Activated T-cell treated with anti-CD3 and anti-CD28 coated beads, Interleukin-2, amount 50 U/mL, for 4 hours (primary cell): ENCODE measurements at regions not wholly inside any gene's neighbourhood (a gene's known extent, or its start where the extent isn't known, plus 50 kb on each side); places are given as distances from the start of the nearest gene placed in this dataset.
"Not testable (repeated sequence)": the region's sequence is repeated elsewhere in the genome, so short reads cannot be mapped to it uniquely, and the experiment has no call there.

Experiments used
- ATAC-seq, 2 donors: fragments of 200-7000 bp; cut with Tn5 transposase; one replicate each; pipeline ENCODE4 v1.10.0; 2021
- DNase-seq: peaks from one replicate; pipeline ENCODE4 v3.0.0-alpha.2; 2020
- H3K27me3 Mint-ChIP-seq: one replicate; pipeline ENCODE4 v1.8.0; 2021; ENCODE audit warnings: low read depth, mixed read lengths
- H3K36me3 Mint-ChIP-seq: one replicate; pipeline ENCODE4 v1.8.0; 2022; ENCODE audit warnings: mixed read lengths; ENCODE audit not compliant: insufficient read depth
- H3K4me1 Mint-ChIP-seq: one replicate; pipeline ENCODE4 v1.8.0; 2021; ENCODE audit warnings: low read depth, mixed read lengths
- H3K4me3 Mint-ChIP-seq: one replicate; pipeline ENCODE4 v1.8.0; 2021; ENCODE audit warnings: mild to moderate bottlenecking, moderate library complexity, mixed read lengths
- H3K9me3 Mint-ChIP-seq: one replicate; pipeline ENCODE4 v1.8.0; 2021; ENCODE audit warnings: mixed read lengths

GRCh38 chr2:212733273-212733672 lies 194.7 kb upstream of the ERBB4 start:
- no peaks in the 10 kb centered on the region for H3K27me3 Mint-ChIP-seq
- no peak for DNase-seq

GRCh38 chr2:212732860-212733259 lies 194.3 kb upstream of the ERBB4 start:
- Mint-ChIP-seq H3K36me3 (no peaks in the 10 kb centered on the region), H3K9me3 (no peaks in the 10 kb centered on the region), H3K27me3 (no peaks in the 10 kb centered on the region), H3K4me3 (no peak overlapping the region), H3K4me1 (no peaks in the 10 kb centered on the region)
- DNase-seq (no peak), ATAC-seq (no peak)

More at GRCh38 chr2:212733273-212733672, 194.7 kb upstream of the ERBB4 start:
- Mint-ChIP-seq H3K9me3 (no peaks in the 10 kb centered on the region), H3K36me3 (no peaks in the 10 kb centered on the region), H3K4me3 (no peak overlapping the region), H3K4me1 (no peaks in the 10 kb centered on the region)
- no peak for ATAC-seq

- Mint-ChIP-seq H3K9me3 (no peaks in the 10 kb centered on the region), H3K4me3 (no peak overlapping the region), H3K36me3 (no peaks in the 10 kb centered on the region), H3K27me3 (no peaks in the 10 kb centered on the region), H3K4me1 (no peaks in the 10 kb centered on the region)
- no peak for DNase-seq
- peak; percentile 72 to 79 for ATAC-seq
Observed at GRCh38 chr2:212730994-212731393, 192.4 kb upstream of the ERBB4 start.

GRCh38 chr2:212728717-212729116 lies 190.1 kb upstream of the ERBB4 start:
- ATAC-seq: no peak
- Mint-ChIP-seq H3K27me3 (no peaks in the 10 kb centered on the region), H3K4me1 (no peaks in the 10 kb centered on the region), H3K4me3 (no peak overlapping the region), H3K36me3 (no peaks in the 10 kb centered on the region), H3K9me3 (peaks cover 4% of the 10 kb centered on the region)
- DNase-seq: no peak

- H3K4me3 Mint-ChIP-seq: no peak overlapping the region
- H3K36me3 Mint-ChIP-seq: no peaks in the 10 kb centered on the region
- no peak for DNase-seq
- no peaks in the 10 kb centered on the region for H3K4me1 Mint-ChIP-seq
- H3K27me3 Mint-ChIP-seq: no peaks in the 10 kb centered on the region
- peak; percentile 41 to 63 for ATAC-seq
- H3K9me3 Mint-ChIP-seq: peaks cover 4% of the 10 kb centered on the region
Observed at GRCh38 chr2:212727751-212728150, 189.1 kb upstream of the ERBB4 start.

- Mint-ChIP-seq H3K9me3 (peaks cover 7% of the 10 kb centered on the region), H3K36me3 (no peaks in the 10 kb centered on the region), H3K4me3 (no peak overlapping the region), H3K4me1 (no peaks in the 10 kb centered on the region), H3K27me3 (no peaks in the 10 kb centered on the region)
- ATAC-seq (no peak), DNase-seq (no peak)
Observed at GRCh38 chr2:212726403-212726802, 187.8 kb upstream of the ERBB4 start.

- Mint-ChIP-seq H3K36me3 (no peaks in the 10 kb centered on the region), H3K4me3 (no peak overlapping the region), H3K4me1 (no peaks in the 10 kb centered on the region), H3K9me3 (peaks cover 7% of the 10 kb centered on the region), H3K27me3 (no peaks in the 10 kb centered on the region)
- ATAC-seq (no peak), DNase-seq (no peak)
Observed at GRCh38 chr2:212725180-212725579, 186.6 kb upstream of the ERBB4 start.

- peaks cover 7% of the 10 kb centered on the region for H3K9me3 Mint-ChIP-seq
- ATAC-seq (no peak), DNase-seq (no peak)
- H3K4me3 Mint-ChIP-seq: no peak overlapping the region
- no peaks in the 10 kb centered on the region for H3K36me3 Mint-ChIP-seq
- no peaks in the 10 kb centered on the region for H3K27me3 Mint-ChIP-seq
- H3K4me1 Mint-ChIP-seq: no peaks in the 10 kb centered on the region
Observed at GRCh38 chr2:212723226-212723625, 184.6 kb upstream of the ERBB4 start.

- no peaks in the 10 kb centered on the region for H3K4me1 Mint-ChIP-seq
- H3K9me3 Mint-ChIP-seq: peaks cover 7% of the 10 kb centered on the region
- H3K4me3 Mint-ChIP-seq: no peak overlapping the region
- ATAC-seq (no peak), DNase-seq (no peak)
- H3K27me3 Mint-ChIP-seq: no peaks in the 10 kb centered on the region
- H3K36me3 Mint-ChIP-seq: no peaks in the 10 kb centered on the region
Observed at GRCh38 chr2:212722046-212722445, 183.4 kb upstream of the ERBB4 start.

- ATAC-seq (no peak), DNase-seq (no peak)
- H3K27me3 Mint-ChIP-seq: no peaks in the 10 kb centered on the region
- H3K4me3 Mint-ChIP-seq: no peak overlapping the region
- no peaks in the 10 kb centered on the region for H3K36me3 Mint-ChIP-seq
- H3K9me3 Mint-ChIP-seq: peaks cover 7% of the 10 kb centered on the region
- H3K4me1 Mint-ChIP-seq: no peaks in the 10 kb centered on the region
Observed at GRCh38 chr2:212721026-212721451, 182.4 kb upstream of the ERBB4 start.

- ATAC-seq, H3K27me3 Mint-ChIP-seq: not testable (repeated sequence)
Observed at GRCh38 chr2:212715411-212715810, 176.8 kb upstream of the ERBB4 start.

GRCh38 chr2:212713681-212714080 lies 175.1 kb upstream of the ERBB4 start:
- Mint-ChIP-seq H3K36me3 (no peaks in the 10 kb centered on the region), H3K4me1 (no peaks in the 10 kb centered on the region), H3K9me3 (no peaks in the 10 kb centered on the region), H3K4me3 (no peak overlapping the region), H3K27me3 (no peaks in the 10 kb centered on the region)
- ATAC-seq (no peak), DNase-seq (no peak)

More at GRCh38 chr2:212715411-212715810, 176.8 kb upstream of the ERBB4 start:
- H3K36me3 Mint-ChIP-seq, H3K9me3 Mint-ChIP-seq, H3K4me1 Mint-ChIP-seq, DNase-seq, H3K4me3 Mint-ChIP-seq: not testable (repeated sequence)

- Mint-ChIP-seq H3K9me3 (no peaks in the 10 kb centered on the region), H3K36me3 (no peaks in the 10 kb centered on the region), H3K4me1 (no peaks in the 10 kb centered on the region), H3K4me3 (no peak overlapping the region), H3K27me3 (no peaks in the 10 kb centered on the region)
- no peak for DNase-seq
- ATAC-seq: no peak
Observed at GRCh38 chr2:212712991-212713390, 174.4 kb upstream of the ERBB4 start.

GRCh38 chr2:212712466-212712865 lies 173.9 kb upstream of the ERBB4 start:
- no peaks in the 10 kb centered on the region for H3K27me3 Mint-ChIP-seq
- H3K9me3 Mint-ChIP-seq: no peaks in the 10 kb centered on the region
- ATAC-seq: no peak
- no peaks in the 10 kb centered on the region for H3K4me1 Mint-ChIP-seq
- no peak overlapping the region for H3K4me3 Mint-ChIP-seq
- DNase-seq: no peak
- H3K36me3 Mint-ChIP-seq: no peaks in the 10 kb centered on the region

GRCh38 chr2:212711856-212712255 lies 173.3 kb upstream of the ERBB4 start:
- peaks cover 3% of the 10 kb centered on the region for H3K9me3 Mint-ChIP-seq
- no peaks in the 10 kb centered on the region for H3K27me3 Mint-ChIP-seq
- DNase-seq (no peak), ATAC-seq (no peak)
- H3K4me1 Mint-ChIP-seq: no peaks in the 10 kb centered on the region
- H3K36me3 Mint-ChIP-seq: no peaks in the 10 kb centered on the region
- no peak overlapping the region for H3K4me3 Mint-ChIP-seq

GRCh38 chr2:212709280-212709679 lies 170.7 kb upstream of the ERBB4 start:
- ATAC-seq: no peak
- H3K36me3 Mint-ChIP-seq: no peaks in the 10 kb centered on the region
- H3K4me3 Mint-ChIP-seq: no peak overlapping the region
- no peaks in the 10 kb centered on the region for H3K4me1 Mint-ChIP-seq
- peaks cover 5% of the 10 kb centered on the region for H3K9me3 Mint-ChIP-seq
- no peak for DNase-seq
- H3K27me3 Mint-ChIP-seq: no peaks in the 10 kb centered on the region
